Amniotic epithelial cell (primary cell): ENCODE measurements at regions not wholly inside any gene's neighbourhood (a gene's known extent, or its start where the extent isn't known, plus 50 kb on each side); places are given as distances from the start of the nearest gene placed in this dataset.

ENCODE experiments used
- DNase-seq: peaks from one replicate; pipeline ENCODE4 v3.0.0-alpha.2; 2010; ENCODE audit warnings: low read depth

DNA sequence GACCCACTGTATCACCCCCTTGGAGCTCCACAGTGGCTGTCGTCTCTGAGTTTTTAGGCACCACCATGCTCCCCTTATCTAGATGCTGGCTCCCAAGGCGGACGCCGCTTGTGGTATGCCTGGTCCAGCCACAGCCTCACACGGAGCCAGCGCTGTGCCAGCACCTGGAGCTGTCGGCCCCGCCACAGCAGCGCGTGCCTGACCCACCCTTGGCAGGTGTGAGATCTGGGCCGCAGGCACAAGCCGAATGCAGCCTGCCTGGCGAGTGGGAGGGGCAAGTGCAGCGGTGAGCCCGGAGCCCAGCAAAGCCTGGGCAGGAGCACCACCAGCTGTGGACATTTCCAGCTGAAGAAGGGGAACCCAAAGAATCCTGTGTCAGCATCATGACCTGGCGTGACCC, 91.9 kb upstream of the BACE2 start:
- DNase-seq: no peak

DNA sequence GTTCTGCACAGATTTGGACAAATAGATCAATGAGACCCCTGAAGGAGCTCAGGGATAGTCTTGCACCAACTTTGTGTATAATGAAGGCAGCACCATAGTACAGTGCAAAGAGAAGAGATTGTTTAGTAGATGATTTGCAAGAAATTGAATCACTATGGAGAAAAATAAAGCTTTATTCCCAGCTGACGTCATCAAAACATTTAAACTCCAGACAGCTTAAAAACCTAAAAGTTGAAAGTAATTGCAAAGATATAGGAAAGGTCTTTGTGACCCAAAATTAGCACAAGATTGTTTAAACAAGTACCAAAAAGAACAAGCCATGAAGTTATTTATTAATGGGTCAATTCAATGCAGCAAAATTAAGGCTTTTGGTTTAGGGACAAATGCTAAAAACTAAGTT, 88.8 kb upstream of the BACE2 start:
- no peak for DNase-seq

DNA sequence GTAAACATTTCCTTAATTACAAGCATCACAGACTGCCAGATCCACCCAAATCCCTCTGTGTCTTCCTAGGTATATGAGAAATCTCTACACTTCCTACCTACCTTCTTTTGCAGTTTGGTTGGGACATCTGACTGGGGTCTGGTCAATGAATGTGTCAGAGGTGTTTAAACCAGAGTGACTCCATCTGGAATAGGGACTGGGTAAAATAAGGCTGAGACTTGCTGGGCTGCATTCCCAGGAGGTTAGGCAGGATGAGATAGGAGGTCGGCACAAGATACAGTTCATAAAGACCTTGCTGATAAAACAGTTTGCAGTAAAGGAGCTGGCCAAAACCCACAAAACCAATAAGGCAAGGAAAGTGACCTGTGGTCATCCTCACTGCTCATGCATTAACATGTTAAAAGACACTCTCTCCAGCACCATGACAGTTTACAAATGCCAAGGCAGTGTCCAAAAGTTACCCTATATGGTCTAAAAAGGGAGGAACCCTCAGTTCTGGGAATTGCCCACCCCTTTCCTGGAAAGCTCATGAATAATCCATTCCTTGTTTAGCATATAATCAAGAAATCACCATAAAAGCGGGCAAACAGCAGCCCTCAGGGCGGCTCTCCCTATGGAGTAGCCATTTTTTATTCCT, 87.4 kb upstream of the BACE2 start:
- no peak for DNase-seq

DNA sequence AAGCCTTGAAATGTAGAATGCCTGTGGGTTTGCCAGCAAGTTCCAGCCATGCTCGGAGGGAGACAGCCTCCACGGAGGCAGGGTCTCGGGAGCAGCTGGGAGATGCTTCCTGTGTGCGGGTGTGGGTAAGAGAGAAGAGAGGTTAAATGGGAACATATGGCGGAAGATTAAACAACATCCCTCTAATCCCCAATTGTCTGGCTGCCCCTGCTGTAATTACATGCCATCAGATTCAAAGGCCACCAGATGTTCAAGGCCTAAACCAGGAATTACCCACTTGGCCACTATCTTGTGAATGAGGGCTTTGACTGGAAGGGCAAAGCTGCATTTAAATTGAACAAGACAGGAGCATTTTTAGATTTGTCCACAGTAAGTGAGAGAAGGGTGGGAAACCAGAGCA, 81.4 kb upstream of the BACE2 start:
- DNase-seq: no peak

DNA sequence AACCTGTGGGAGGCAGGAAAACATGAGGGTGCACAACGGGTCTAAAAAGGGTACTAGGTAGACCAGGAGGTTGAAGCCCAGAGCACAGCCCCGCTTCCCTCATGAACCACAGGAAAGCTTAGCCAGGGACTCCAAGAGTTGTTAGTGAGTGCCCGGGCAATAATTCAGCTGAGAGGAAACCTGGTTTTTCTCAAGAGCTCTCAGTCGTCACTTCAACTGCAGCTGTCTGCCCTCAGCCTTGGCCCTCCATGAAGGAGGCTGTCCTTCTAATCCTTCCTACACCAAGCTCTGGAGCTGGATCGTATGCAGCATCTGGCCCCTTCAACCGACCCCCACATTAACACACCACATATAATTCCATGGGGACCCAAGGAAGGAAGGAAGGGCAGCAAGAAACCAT, 77.0 kb upstream of the BACE2 start:
- no peak for DNase-seq

DNA sequence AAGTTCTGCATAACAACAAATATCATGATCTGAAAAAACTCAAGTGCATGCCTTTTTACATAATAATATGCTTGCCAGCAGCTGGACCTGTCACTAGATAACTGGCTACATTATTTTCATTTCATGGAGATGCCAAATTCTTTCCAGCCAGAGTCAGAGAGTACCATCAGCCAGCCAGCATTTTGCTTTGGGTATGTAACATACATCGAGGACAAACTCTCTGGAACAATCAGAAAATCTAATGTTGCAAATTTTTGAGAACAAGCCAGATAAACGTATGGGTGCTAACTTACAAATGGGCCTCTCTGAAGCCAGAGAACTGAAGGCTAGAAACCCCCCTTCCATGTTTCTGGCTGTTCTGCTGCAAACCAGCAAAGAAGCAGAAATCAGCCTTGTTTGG, 76.3 kb upstream of the BACE2 start:
- no peak for DNase-seq

DNA sequence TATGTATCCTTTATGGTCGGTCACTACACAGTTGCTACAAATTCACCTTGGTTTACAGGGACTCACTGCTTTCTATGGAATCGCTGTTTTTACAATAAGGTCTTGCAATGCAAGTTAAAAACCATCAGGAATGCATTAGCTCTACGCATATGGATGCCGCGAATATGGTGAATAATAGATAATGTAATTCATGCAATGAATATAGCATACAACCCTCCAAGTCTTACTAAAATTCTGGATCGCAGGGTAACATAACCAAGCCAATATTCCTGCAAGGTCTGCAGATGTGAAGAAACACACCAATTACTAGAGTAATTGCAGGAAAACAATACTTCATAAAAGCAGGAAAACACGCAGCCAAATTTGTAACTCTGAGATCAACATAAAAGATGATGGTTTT, 75.6 kb upstream of the BACE2 start:
- DNase-seq: no peak

DNA sequence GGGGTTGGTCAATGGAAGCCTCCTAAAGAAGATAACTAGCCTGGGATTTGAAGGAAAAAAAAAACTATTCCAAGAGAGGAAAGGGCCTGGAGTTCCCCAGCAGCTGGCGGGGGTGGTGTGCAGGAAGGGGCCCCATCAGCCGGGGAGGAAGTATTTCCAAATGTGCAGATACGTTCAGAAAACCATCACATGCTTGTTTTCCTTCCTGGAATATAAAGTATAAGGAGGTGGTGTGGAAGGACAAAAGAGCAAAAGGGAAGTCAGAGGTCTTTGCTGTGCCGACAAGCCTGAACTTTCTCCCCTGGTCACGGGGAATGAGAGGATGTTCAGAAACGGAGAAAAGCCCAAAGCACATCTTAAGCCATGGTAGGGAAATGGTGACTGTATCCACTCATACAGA, 72.0 kb upstream of the BACE2 start:
- DNase-seq: no peak

DNA sequence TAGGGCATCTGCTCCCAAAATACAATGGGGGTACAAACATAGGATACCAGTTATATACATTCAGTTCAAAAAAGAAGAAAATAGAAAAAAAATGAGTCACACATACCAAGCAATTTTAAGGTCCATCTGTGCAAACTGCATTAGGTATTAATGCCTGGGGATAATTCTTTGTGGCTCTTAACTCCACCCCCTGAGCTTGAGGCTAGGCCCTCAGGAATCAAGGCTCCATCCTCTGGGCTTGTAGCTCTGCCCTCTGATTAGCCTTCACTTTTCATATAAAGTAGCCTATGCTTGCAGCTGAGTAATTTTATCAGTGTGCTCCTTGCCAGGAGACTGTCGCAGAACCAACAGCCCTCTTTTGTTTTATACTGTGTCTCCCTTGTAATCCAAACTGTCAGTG, 69.9 kb upstream of the BACE2 start:
- DNase-seq: no peak

DNA sequence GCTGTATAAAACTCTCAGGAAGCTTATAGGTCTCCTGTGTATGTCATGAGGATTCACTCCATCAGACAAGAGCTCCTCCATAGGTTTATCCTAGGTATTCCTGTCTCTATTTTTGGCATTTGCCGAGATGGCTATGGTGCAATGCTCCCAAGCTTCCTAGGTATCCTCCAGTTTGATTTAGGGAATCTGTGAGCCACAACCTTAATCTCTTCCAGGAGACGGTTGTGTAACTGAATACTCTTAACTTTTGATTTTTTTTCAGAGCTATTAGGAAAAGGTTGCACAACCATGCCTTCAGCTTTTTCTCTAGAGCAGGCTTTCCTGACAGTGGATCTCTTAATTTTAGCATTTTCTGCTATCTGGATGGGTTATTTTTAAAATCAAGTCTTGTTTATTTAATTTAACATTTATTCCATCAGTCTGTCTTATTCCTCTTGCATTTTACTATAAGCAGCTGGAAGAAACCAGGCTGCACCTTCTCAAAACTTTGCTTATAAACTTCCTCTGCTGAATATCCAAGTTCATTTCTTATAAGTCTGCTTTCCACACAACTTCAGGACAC, 69.4 kb upstream of the BACE2 start:
- DNase-seq: no peak

DNA sequence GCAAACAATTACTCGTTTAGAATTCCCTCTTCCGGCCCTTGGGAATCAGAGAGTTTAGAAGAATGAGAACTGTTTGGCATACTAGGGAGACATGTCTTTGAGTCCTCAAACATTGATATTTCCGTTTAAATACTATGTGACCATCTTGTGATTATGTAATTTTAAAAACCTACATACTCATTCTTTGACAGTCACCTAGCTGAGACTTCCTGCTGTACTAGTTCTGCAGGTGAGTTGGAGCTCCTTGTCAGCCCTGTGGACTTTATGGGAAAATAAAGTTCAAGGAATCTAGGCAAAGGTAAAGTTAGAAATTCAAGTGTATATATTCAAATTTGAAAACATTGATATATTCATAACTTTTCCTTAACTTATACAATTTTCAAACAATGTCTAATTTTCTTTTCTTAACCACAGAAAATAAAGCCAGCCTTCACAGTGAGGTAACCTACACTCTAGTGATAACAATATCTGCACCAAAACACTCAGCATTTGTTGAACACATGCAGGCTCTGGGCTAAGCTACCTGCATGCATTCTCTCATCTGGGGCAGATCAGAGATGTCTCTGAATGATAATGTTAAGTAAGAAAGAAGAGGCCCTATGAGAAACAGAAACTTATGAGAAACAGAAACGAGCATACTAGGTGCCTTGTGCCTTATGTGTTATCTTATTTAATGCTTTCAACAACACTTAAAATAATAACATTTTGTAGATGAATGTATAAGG, 67.0 kb upstream of the BACE2 start:
- DNase-seq: no peak

DNA sequence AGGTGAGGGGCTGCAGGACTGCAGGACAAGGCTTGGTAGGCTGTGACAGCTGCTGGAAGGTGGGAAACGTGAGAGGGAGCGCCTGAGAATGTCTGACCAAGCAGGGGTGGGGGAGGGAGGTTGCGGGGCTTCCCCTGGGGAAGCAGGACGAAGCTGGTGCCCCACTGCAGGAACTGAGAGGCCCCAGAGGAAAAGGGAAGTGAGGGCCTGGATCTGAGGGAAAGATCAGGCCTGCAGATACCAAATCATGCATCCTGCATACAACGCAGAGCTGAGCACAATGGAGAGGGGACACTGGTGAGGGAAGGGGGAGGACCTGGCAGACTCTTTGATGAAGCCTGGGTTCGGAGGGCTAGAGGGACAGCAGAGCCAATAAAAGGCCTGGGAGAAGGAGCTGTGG, 65.7 kb upstream of the BACE2 start:
- no peak for DNase-seq

DNA sequence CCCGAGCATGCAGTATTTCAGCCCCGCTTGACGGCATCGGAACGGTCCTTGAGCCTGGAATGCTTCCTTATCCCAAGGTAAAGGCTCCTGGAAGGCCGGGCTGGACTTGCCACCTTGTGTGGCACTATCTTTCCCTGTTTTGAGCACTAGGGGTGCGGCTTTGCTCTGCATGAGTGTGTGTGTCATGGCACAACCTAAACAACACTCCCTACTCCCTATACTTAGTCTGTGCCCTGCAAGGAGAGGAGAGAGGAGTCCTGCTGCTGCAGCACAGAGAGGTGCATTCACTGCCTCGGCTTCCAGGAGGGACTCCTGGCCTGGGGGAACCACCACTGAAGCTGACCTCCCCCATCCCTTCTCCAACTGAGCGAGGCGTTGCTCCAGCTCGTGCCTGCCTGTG, 60.4 kb upstream of the BACE2 start:
- DNase-seq: no peak

DNA sequence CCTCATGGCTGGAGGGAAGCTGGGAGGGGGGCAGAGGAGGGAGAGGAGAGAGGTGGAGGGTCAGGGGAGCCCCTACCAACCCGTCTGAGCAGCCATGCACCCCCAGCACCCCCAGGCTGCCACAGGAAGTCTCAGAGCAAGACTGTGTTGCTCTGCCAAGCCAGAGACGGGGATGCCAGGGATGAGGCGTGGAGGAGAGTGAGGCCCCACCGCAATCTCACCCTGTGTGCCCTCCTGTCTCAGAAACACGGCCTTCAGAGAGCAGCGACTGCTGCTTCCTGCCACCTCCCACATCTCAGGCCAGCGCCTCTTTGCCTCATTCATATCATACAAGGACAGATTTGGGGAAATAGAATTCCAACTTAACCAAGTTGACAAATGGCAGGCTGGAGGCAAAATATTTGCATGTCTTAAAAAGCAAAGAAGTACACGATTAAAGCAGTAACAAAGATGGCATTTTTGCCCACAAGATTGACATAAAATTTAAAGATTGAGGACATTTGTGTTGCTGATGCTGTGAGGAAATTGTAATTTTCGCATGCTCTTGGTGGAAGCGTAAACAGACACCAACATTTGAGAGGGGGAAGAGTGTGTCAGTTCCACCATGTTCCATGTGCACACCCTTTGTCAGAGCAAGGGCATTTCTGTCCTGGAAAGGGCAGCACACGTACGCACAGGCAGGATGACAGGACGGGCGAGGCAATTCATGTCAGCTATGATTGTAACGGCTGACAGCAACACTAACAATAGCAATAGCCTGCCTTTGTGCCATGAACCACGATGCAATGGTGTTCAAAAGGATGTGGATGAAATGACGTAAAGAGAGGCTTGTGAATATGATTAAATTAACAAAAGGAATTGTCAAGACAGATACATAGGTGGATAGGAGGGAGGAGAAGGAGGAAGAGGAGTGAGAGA, 59.0 kb upstream of the BACE2 start:
- DNase-seq: no peak

DNA sequence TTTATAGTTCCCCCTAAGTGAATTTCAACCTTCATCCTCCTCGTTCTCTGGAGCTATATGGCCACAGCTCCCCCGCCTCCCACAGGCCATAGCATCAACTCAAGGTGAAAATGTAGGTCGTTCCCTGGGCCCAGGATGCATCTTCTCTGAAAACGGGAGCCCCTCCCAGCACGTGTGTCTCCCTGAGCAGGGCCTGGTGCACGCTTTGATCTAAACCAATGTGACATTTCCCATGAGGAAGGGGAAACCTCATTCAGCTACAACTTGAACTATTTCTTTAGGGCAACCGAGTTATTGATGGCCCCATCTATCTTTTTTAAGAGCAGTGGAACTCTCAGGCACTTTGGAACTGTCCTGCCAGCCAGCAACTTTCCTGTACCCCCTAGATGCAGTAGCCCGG, 57.8 kb upstream of the BACE2 start:
- no peak for DNase-seq

DNA sequence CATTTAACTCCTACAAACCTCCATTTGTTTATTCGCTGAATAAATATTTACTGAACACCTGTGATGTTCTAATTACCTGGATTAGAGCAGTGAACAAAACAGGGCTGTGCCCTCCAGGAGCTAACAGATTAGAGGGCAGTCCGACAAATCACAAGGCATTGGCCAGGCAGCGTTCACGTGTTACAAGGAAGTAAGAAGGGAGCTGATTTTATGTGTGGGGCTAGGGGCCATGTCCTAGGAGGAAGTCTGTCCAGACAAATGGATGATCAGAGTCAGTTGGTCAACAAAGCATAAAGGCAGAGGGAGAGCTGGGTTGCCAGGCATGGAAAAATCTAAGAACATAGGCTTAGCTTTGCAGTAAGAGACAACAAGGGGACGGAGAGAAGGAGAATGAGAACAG, 57.3 kb upstream of the BACE2 start:
- no peak for DNase-seq

DNA sequence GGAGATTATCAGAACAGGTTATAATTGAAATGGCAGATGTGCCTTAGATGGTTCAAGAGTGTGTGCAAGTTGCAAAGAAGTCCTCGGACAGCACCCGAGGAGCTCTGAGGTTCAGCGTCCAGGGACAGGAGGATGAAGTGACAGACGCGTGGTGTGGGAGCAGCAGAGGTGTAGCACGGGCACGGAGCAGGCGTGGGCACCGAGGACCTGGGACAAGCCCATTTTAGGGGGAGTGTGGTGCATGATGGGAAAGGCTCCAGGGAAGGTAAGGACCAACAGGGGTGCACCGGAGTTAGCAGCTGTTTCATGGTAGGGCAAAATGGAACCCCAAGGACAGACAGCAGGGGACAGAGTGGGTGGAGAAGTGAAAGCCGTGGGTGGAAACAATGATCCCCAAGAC, 56.3 kb upstream of the BACE2 start:
- no peak for DNase-seq

DNA sequence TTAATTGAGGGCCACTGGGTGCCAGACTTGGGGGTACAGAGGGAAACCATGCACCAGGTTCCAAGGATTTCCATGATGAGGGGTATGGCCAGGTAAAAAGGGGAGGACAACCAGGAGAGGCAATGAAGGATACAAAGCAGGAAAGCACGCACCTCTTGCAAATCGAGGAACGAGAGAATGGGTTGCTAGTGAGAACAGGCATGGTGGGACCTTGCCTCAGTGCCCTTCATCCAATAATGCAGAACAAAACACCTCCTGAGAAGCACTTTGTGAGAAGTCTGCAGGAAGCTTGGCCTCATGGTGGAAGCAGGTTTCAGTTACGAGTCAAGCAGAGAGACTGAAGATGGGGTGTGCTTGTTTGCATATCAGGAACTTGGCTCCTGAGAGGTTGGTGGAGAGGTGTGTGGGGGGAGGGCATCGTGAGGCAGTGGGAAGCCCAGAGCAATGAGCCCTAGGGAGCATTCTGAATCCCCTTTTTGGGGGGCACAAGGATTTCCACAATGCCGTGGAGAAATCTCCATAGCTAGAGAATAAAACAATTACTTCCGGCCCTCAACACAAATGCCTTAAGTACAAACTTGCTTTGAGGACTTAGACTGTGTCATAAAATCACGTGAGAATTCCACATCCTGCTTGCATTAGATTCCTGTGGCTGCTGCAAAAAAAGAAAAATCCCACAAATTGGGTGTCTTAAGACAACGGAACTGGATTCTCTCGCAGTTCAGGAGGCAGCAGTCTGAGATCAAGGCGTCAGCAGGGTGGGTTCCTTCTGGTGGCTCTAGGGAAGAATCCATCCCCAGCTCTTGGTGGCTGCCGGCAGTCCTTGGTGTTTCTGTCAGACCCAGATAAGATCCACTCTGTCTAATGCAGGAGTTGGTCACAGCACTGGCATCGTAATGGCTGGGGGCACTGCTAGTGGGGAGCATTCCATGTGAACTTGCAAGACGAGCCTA, 54.9 kb upstream of the BACE2 start:
- peak; percentile 5 for DNase-seq

DNA sequence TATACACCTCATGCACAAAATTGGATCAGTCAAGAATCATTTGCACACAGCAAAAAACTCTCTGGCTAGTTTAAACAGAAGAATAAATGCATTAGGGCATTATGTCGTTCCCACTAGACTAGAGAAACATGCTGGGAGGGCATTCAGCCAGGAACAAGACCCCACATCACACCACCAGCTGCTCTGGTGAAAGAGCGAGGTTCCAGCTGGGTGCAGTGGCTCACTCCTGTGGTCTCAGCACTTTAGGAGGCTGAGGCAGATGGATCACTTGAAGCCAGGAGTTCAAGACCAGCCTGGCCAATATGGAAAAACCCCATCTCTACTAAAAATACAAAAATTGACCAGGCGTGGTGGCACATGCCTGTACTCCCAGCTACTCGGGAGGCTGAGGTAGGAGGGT, 52.1 kb upstream of the BACE2 start:
- DNase-seq: no peak
